Gastrocnemius medialis (tissue), 4 donors: ENCODE measurements at regions not wholly inside any gene's neighbourhood (a gene's known extent, or its start where the extent isn't known, plus 50 kb on each side); places are given as distances from the start of the nearest gene placed in this dataset.

Source experiments
- ATAC-seq, 2 donors: fragments of 150-250 bp; one replicate each; pipeline ENCODE4 v1.9.1; 2016
- DNase-seq, 2 donors: peaks; one replicate each; pipeline ENCODE4 v3.0.0-alpha.2; 2019
- H3K27ac ChIP-seq, 4 donors: fragments of 200-600 bp; sonication (generic); 1 replicate in 1 of 4; 2 replicates in 3 of 4; pipeline ENCODE4 v1.5.1; 2016 to 2018; ENCODE audit warnings: mild to moderate bottlenecking in 2 of 4, moderate library complexity in 1 of 4
- H3K27me3 ChIP-seq, 3 donors: fragments of 200-600 bp; sonication (generic) in 2 of 3; 1 replicate in 1 of 3; 2 replicates in 2 of 3; pipeline versions ENCODE4 v1.5.1 to v1.6.0; 2016 to 2019; ENCODE audit warnings: mild to moderate bottlenecking in 1 of 3, moderate library complexity in 1 of 3
- H3K36me3 ChIP-seq, 2 donors: fragments of 200-600 bp; sonication (generic) in 1 of 2; one replicate each; pipeline ENCODE4 v1.5.1; 2017 to 2018
- H3K4me1 ChIP-seq, 2 donors: fragments of 200-600 bp; sonication (generic) in 1 of 2; one replicate each; pipeline ENCODE4 v1.5.1; 2016 to 2017; ENCODE audit warnings: mild to moderate bottlenecking in 2 of 2
- H3K4me3 ChIP-seq, 4 donors: fragments of 200-600 bp; sonication (generic) in 3 of 4; 1 replicate in 1 of 4; 2 replicates in 3 of 4; pipeline ENCODE4 v1.5.1; 2016 to 2019; ENCODE audit warnings: mild to moderate bottlenecking in 2 of 4
- H3K9me3 ChIP-seq, 3 donors: fragments of 200-600 bp; sonication (generic) in 2 of 3; 1 replicate in 1 of 3; 2 replicates in 2 of 3; pipeline ENCODE4 v1.5.1; 2016 to 2019
- CTCF ChIP-seq, 5 experiments: fragments of 450-650 bp in 3 of 5; fragments of 200-600 bp in 2 of 5; sonication (generic) in 2 of 5; IDR thresholded peaks in 4 of 5; conservative IDR thresholded peaks in 1 of 5; 1 replicate in 4 of 5; 2 replicates in 1 of 5; pipeline ENCODE4 v1.5.1; 2016 to 2019; ENCODE audit warnings: antibody characterized with exemption in 5 of 5, mild to moderate bottlenecking in 3 of 5, moderate library complexity in 3 of 5
- POLR2A ChIP-seq, 2 donors: fragments of 450-650 bp; IDR thresholded peaks; one replicate each; pipeline ENCODE4 v1.6.1; 2017; ENCODE audit warnings: antibody characterized with exemption in 2 of 2, mild to moderate bottlenecking in 2 of 2, moderate library complexity in 2 of 2
- in situ Hi-C, 4 donors: fragments of 200-750 bp; cut with MboI; loops; one replicate each; pipeline versions ENCODE4 v1.15.0 to v1.8.0; 2017; ENCODE audit warnings: low sequenced_read_pairs in 4 of 4
- intact Hi-C: fragments of 100-400 bp; cut with DNase I; formaldehyde crosslinking; loops from one replicate; pipeline ENCODE4 v1.15.1; 2023; ENCODE audit warnings: low total_unique reads

- Histone ChIP-seq H3K4me3 (no peak overlapping the region), H3K4me1 (no peaks in the 10 kb centered on the region), H3K36me3 (no peaks in the 10 kb centered on the region), H3K27ac (no peak overlapping the region), H3K27me3 (no peaks in the 10 kb centered on the region), H3K9me3 (no peaks in the 10 kb centered on the region)
- TF ChIP-seq POLR2A (IDR thresholded peaks at IDR 0.05) (no peak), CTCF (IDR thresholded peaks at IDR 0.05 in 4 of 5, conservative IDR thresholded peaks at IDR 0.05 in 1 of 5) (no peak)
- no peak for DNase-seq
- intact Hi-C loops, result no loop called here
- in situ Hi-C loops, result no loop called here
- no peak for ATAC-seq
Observed at GRCh38 chr9:89696780-89697179, 92.0 kb downstream of the GADD45G start.

- Histone ChIP-seq H3K27ac (no peak overlapping the region), H3K4me3 (no peak overlapping the region), H3K36me3 (no peaks in the 10 kb centered on the region), H3K4me1 (no peaks in the 10 kb centered on the region), H3K9me3 (no peaks in the 10 kb centered on the region), H3K27me3 (no peaks in the 10 kb centered on the region)
- intact Hi-C loops (no loop called here), in situ Hi-C loops (no loop called here)
- TF ChIP-seq CTCF (IDR thresholded peaks at IDR 0.05 in 4 of 5, conservative IDR thresholded peaks at IDR 0.05 in 1 of 5) (no peak), POLR2A (IDR thresholded peaks at IDR 0.05) (no peak)
- DNase-seq (no peak), ATAC-seq (no peak)
Observed at GRCh38 chr9:89697553-89697952, 92.7 kb downstream of the GADD45G start.

DNA sequence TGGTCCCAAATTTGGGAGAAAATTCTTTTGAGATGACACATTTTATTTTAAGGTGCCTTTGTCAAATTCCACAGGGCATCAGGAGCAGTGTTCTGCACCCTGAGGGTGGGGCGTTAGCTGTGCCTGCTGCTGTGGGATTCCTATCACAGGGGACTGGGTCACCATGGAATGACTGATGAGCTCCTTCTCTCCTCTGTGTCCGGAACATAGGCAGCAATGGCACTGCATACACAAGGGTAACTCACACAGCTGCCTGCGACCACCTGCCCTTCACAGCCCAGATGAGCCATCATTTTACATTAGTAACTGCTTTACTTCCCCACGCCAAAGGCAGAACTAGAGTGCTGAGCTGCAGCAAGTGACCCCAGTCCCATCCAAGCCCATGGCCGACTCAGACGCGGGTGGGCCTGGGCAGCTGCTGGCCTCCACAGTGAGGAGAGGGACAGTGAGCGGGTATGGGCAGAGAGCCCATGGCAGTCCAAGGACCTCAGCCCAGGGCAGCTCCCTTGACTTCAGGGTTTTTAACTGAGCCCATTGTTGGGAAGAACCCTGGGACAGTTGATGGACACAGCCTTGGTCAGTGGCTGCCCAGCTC, 93.7 kb downstream of the GADD45G start:
- Histone ChIP-seq H3K36me3 (no peaks in the 10 kb centered on the region), H3K27ac (no peak overlapping the region), H3K9me3 (no peaks in the 10 kb centered on the region), H3K4me3 (no peak overlapping the region), H3K4me1 (no peaks in the 10 kb centered on the region), H3K27me3 (no peaks in the 10 kb centered on the region)
- DNase-seq, result no peak
- in situ Hi-C loops (no loop called here), intact Hi-C loops (no loop called here)
- no peak for TF ChIP-seq POLR2A (IDR thresholded peaks at IDR 0.05)
- no peak for TF ChIP-seq CTCF (IDR thresholded peaks at IDR 0.05 in 4 of 5, conservative IDR thresholded peaks at IDR 0.05 in 1 of 5)
- no peak for ATAC-seq

- in situ Hi-C loops, result no loop called here
Observed at GRCh38 chr9:89699646-89700045, 94.8 kb downstream of the GADD45G start.

More at GRCh38 chr9:89699646-89700045, 94.8 kb downstream of the GADD45G start:
- no peak for TF ChIP-seq POLR2A (IDR thresholded peaks at IDR 0.05)
- no peak for TF ChIP-seq CTCF (IDR thresholded peaks at IDR 0.05 in 4 of 5, conservative IDR thresholded peaks at IDR 0.05 in 1 of 5)
- ATAC-seq (no peak), DNase-seq (no peak)
- Histone ChIP-seq H3K27me3 (no peaks in the 10 kb centered on the region), H3K36me3 (no peaks in the 10 kb centered on the region), H3K4me3 (no peak overlapping the region), H3K4me1 (no peaks in the 10 kb centered on the region), H3K9me3 (no peaks in the 10 kb centered on the region), H3K27ac (no peak overlapping the region)
- intact Hi-C loops, result no loop called here
